ENCODE measurements at regions not wholly inside any gene's neighbourhood (a gene's known extent, or its start where the extent isn't known, plus 50 kb on each side); places are given as distances from the start of the nearest gene placed in this dataset.
"Not testable (repeated sequence)": the region's sequence is repeated elsewhere in the genome, so short reads cannot be mapped to it uniquely, and the experiment has no call there.

DNA sequence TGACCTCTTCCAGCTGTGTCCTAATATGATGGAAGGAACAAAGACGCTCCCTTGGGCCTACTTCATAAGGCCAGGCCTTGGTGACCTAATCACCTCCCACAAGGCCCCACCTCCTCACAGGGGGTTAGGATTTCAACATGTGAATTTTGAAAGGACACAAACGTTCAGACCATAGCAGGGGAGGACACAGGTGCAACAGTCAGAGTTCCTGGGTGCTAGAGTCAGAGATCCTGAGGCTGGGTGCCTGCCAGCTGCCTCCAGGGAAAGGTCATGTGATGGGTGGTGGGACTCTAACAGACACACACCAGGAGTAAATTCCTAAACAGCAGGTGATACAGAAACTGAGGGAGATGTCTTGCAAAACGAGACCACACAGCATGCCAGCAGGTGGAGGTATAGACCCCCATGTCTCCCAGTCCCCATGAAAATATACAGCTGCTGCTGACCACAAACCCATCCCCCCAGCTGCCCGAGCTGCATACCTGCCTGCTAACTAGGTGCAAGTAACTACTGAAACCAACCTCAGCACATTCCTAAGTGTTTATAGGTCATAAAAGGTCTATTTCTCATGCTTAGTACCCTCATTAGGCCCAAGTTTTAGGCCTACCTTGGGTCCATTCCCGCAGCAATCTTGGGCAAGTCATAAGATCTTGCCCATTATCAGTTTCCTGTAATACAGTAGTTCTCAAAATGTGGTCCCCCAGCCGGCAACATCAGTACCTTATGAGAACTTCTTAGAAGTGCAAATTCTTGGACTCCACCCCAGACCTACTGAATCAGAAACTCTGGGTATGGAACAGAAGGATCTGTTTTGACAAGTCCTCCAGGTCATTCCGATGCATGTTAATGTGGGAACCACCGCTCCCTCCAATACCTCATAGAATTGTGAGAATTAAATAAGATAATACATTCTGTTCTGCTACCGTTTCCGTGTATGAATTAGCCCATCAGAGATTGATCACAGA, 245.3 kb downstream of the ENC1 start:
- H3K9ac ChIP-seq (ENCODE audit: low read depth, low read length), result no peak overlapping the region
- H3K9me3 ChIP-seq (ENCODE audit: insufficient read depth, low read depth, low read length), result no peaks in the 10 kb centered on the region
- no peak overlapping the region for H3K27ac ChIP-seq (ENCODE audit: low read length)
- H3K27me3 ChIP-seq (ENCODE audit: insufficient read depth, low read length), result peaks cover 40% of the 10 kb centered on the region; the same call in 1 of the 2 replicates
- H3K4me3 ChIP-seq (ENCODE audit: low read length), result no peak overlapping the region
- peaks cover 14% of the 10 kb centered on the region for H3K4me1 ChIP-seq (ENCODE audit: insufficient read depth, low read length)
- no peaks in the 10 kb centered on the region for H3K36me3 ChIP-seq (ENCODE audit: insufficient read depth, low read depth, low read length)

- H3K9ac ChIP-seq (ENCODE audit: low read depth, low read length), result no peak overlapping the region
- H3K27ac ChIP-seq (ENCODE audit: low read length), result no peak overlapping the region
- H3K4me1 ChIP-seq (ENCODE audit: insufficient read depth, low read length), result peaks cover 14% of the 10 kb centered on the region
- H3K36me3 ChIP-seq (ENCODE audit: insufficient read depth, low read depth, low read length), result no peaks in the 10 kb centered on the region
- peaks cover 40% of the 10 kb centered on the region; the same call in 1 of the 2 replicates for H3K27me3 ChIP-seq (ENCODE audit: insufficient read depth, low read length)
- H3K4me3 ChIP-seq (ENCODE audit: low read length), result no peak overlapping the region
- no peaks in the 10 kb centered on the region for H3K9me3 ChIP-seq (ENCODE audit: insufficient read depth, low read depth, low read length)
Observed at GRCh38 chr5:74394528-74394915, 246.0 kb downstream of the ENC1 start.

DNA sequence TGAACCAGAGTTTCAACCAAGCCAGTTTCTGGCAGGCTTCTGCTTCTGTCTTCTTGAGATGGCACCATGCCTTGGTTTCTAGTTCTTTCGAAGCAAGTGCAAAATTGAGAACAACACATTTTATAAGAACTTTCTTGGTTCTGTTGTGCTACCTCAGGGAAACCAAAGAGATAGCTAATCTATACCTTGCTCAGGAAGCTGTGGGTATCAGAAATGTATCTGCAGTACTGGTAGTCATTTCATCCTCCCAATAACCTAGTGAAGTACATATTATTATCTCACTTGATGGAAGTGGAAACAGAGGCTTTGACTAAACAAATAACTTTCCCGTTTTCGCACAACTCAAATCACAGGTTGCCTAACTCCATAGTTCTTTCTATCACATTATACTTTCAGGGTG, 246.6 kb downstream of the ENC1 start:
- H3K4me3 ChIP-seq (ENCODE audit: low read length), result no peak overlapping the region
- H3K9me3 ChIP-seq (ENCODE audit: insufficient read depth, low read depth, low read length), result no peaks in the 10 kb centered on the region

GRCh38 chr5:74392711-74393351, 247.7 kb downstream of the ENC1 start:
- Histone ChIP-seq H3K4me3 (ENCODE audit: low read length) (no peak overlapping the region), H3K27ac (ENCODE audit: low read length) (no peak overlapping the region), H3K27me3 (ENCODE audit: insufficient read depth, low read length) (peaks cover 40% of the 10 kb centered on the region; the same call in 1 of the 2 replicates), H3K9me3 (ENCODE audit: insufficient read depth, low read depth, low read length) (peaks cover 1% of the 10 kb centered on the region; the same call in 1 of the 2 replicates), H3K4me1 (ENCODE audit: insufficient read depth, low read length) (peaks cover 14% of the 10 kb centered on the region), H3K36me3 (ENCODE audit: insufficient read depth, low read depth, low read length) (no peaks in the 10 kb centered on the region), H3K9ac (ENCODE audit: low read depth, low read length) (no peak overlapping the region)

More for the DNA sequence above, 246.6 kb downstream of the ENC1 start:
- Histone ChIP-seq H3K9ac (ENCODE audit: low read depth, low read length) (no peak overlapping the region), H3K27ac (ENCODE audit: low read length) (no peak overlapping the region), H3K27me3 (ENCODE audit: insufficient read depth, low read length) (peaks cover 40% of the 10 kb centered on the region; the same call in 1 of the 2 replicates), H3K4me1 (ENCODE audit: insufficient read depth, low read length) (peaks cover 14% of the 10 kb centered on the region), H3K36me3 (ENCODE audit: insufficient read depth, low read depth, low read length) (no peaks in the 10 kb centered on the region)

DNA sequence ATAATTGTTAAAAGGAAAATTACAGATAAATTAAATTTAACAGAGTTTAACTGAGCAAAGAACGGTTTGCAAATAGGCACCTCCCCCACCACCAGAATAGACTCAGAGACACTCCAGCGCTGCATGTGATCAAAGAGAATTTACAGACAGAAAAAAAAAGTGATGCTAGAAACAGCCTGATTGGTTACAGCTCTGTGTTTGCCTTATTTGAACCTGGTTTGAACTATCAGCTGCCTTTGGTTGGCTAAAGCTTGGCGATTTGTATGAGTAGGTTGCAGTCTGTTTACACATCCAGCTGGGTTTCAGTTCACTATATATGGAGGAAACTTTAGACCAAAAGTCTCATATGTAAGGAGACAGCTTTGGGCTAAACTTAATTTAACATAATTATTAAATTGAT, 249.1 kb downstream of the ENC1 start:
- peaks cover 14% of the 10 kb centered on the region for H3K4me1 ChIP-seq (ENCODE audit: insufficient read depth, low read length)
- peaks cover 6% of the 10 kb centered on the region; the same call in 1 of the 2 replicates for H3K9me3 ChIP-seq (ENCODE audit: insufficient read depth, low read depth, low read length)
- peaks cover 27% of the 10 kb centered on the region; the same call in 1 of the 2 replicates for H3K27me3 ChIP-seq (ENCODE audit: insufficient read depth, low read length)
- H3K9ac ChIP-seq (ENCODE audit: low read depth, low read length), result no peak overlapping the region
- H3K27ac ChIP-seq (ENCODE audit: low read length), result no peak overlapping the region
- H3K4me3 ChIP-seq (ENCODE audit: low read length), result no peak overlapping the region
- no peaks in the 10 kb centered on the region for H3K36me3 ChIP-seq (ENCODE audit: insufficient read depth, low read depth, low read length)

DNA sequence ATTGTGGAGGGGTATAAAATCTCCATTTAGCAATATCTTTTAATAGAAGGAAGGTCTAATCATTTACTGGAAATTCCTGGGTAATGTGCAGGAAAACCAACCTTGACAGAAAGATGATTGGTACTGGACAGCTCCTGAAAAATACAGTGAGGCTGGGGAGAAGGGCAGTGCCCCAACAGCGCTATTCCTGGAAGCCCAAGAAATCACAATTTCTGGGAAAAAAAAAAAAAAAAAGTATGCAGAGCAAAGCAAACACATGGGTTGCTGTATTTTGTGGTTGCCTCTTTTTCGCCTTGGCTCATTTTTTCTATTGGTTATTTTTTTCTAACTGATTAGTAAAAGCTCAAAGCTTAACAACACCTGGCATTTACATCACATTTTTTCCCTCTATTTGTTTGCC, 249.7 kb downstream of the ENC1 start:
- Histone ChIP-seq H3K27me3 (ENCODE audit: insufficient read depth, low read length) (peaks cover 21% of the 10 kb centered on the region; the same call in 1 of the 2 replicates), H3K9me3 (ENCODE audit: insufficient read depth, low read depth, low read length) (peaks cover 6% of the 10 kb centered on the region; the same call in 1 of the 2 replicates), H3K4me3 (ENCODE audit: low read length) (no peak overlapping the region), H3K4me1 (ENCODE audit: insufficient read depth, low read length) (peaks cover 10% of the 10 kb centered on the region), H3K27ac (ENCODE audit: low read length) (no peak overlapping the region), H3K9ac (ENCODE audit: low read depth, low read length) (no peak overlapping the region), H3K36me3 (ENCODE audit: insufficient read depth, low read depth, low read length) (no peaks in the 10 kb centered on the region)

- peaks cover 6% of the 10 kb centered on the region; the same call in 1 of the 2 replicates for H3K9me3 ChIP-seq (ENCODE audit: insufficient read depth, low read depth, low read length)
- H3K36me3 ChIP-seq (ENCODE audit: insufficient read depth, low read depth, low read length), result no peaks in the 10 kb centered on the region
- H3K27me3 ChIP-seq (ENCODE audit: insufficient read depth, low read length), result peaks cover 15% of the 10 kb centered on the region; the same call in 1 of the 2 replicates
- no peak overlapping the region for H3K9ac ChIP-seq (ENCODE audit: low read depth, low read length)
- peaks cover 5% of the 10 kb centered on the region; the same call in 1 of the 2 replicates for H3K4me1 ChIP-seq (ENCODE audit: insufficient read depth, low read length)
- H3K4me3 ChIP-seq (ENCODE audit: low read length), result no peak overlapping the region
- H3K27ac ChIP-seq (ENCODE audit: low read length), result no peak overlapping the region
Observed at GRCh38 chr5:74390306-74390637, 250.3 kb downstream of the ENC1 start.

DNA sequence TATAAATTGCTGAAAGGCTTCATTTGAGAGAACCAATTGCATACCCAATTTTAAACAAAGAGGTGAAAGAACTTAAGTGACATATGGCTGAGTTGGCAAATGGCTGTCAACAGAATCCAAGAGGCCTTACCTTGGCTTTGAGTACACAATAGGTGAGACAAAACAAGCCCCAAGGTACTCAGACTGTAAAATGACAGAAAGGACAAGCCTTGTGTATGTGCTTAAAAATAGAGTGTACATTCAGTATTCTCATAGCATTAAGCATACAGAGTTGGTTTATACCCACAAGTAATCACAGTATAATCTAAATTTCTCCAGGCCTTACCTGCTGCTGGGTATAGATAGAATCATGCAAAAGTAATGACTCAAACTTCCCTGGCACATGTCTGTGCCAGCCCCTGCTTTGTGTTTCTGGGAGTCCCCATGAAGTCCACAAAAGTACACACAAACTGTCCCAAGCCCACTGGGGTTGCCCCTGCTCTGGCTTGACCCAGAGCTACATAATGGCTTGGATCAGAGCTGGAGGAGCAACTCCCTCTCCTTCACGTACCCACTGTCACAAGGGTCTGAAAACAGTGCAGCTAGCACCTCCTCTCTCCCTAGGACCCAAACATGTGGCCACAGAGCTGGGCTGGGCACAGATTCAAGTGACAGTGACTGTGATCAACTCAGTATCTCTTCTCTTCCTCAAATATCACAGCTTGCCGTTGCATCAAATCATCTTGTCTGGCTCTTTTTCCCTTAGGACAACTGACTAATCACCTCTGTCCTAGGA, 250.8 kb downstream of the ENC1 start:
- Histone ChIP-seq H3K27me3 (ENCODE audit: insufficient read depth, low read length) (peaks cover 15% of the 10 kb centered on the region; the same call in 1 of the 2 replicates), H3K4me3 (ENCODE audit: low read length) (no peak overlapping the region), H3K9ac (ENCODE audit: low read depth, low read length) (no peak overlapping the region), H3K9me3 (ENCODE audit: insufficient read depth, low read depth, low read length) (peaks cover 6% of the 10 kb centered on the region; the same call in 1 of the 2 replicates), H3K27ac (ENCODE audit: low read length) (no peak overlapping the region), H3K4me1 (ENCODE audit: insufficient read depth, low read length) (peaks cover 1% of the 10 kb centered on the region; the same call in 1 of the 2 replicates), H3K36me3 (ENCODE audit: insufficient read depth, low read depth, low read length) (no peaks in the 10 kb centered on the region)

GRCh38 chr5:74388411-74388810, 252.1 kb downstream of the ENC1 start:
- H3K9ac ChIP-seq (ENCODE audit: low read depth, low read length); H3K4me3 ChIP-seq (ENCODE audit: low read length); H3K36me3 ChIP-seq (ENCODE audit: insufficient read depth, low read depth, low read length); H3K27ac ChIP-seq (ENCODE audit: low read length); H3K4me1 ChIP-seq (ENCODE audit: insufficient read depth, low read length); H3K9me3 ChIP-seq (ENCODE audit: insufficient read depth, low read depth, low read length); H3K27me3 ChIP-seq (ENCODE audit: insufficient read depth, low read length): not testable (repeated sequence)

- peaks cover 6% of the 10 kb centered on the region; the same call in 1 of the 2 replicates for H3K9me3 ChIP-seq (ENCODE audit: insufficient read depth, low read depth, low read length)
- no peak overlapping the region for H3K4me3 ChIP-seq (ENCODE audit: low read length)
- no peaks in the 10 kb centered on the region for H3K4me1 ChIP-seq (ENCODE audit: insufficient read depth, low read length)
- H3K9ac ChIP-seq (ENCODE audit: low read depth, low read length), result no peak overlapping the region
- H3K27me3 ChIP-seq (ENCODE audit: insufficient read depth, low read length), result no peaks in the 10 kb centered on the region
- H3K27ac ChIP-seq (ENCODE audit: low read length), result no peak overlapping the region
- no peaks in the 10 kb centered on the region for H3K36me3 ChIP-seq (ENCODE audit: insufficient read depth, low read depth, low read length)
Observed at GRCh38 chr5:74386571-74387334, 253.8 kb downstream of the ENC1 start.

DNA sequence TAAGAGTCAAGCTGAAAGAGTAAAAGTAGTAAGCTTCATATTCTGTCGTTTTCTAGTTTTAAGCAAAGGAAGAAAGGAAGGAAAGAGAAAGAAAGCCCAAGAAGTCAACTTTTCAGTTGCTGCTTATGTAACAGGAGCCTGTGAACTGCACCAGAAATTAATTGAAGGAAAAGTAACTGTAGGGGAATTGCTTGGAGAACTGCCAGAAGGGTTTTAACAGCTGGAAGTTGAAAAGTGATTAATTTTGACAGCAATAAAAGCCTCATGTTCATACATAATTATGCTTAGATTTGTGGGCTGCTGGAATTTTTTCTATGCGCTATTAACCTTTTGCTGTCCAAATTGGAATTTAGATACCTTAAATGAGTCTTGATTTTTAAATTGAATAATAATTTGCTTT, 255.7 kb downstream of the ENC1 start:
- H3K9ac ChIP-seq (ENCODE audit: low read depth, low read length), result no peak overlapping the region
- H3K27me3 ChIP-seq (ENCODE audit: insufficient read depth, low read length), result no peaks in the 10 kb centered on the region
- no peaks in the 10 kb centered on the region for H3K4me1 ChIP-seq (ENCODE audit: insufficient read depth, low read length)
- H3K4me3 ChIP-seq (ENCODE audit: low read length), result no peak overlapping the region
- no peak overlapping the region for H3K27ac ChIP-seq (ENCODE audit: low read length)
- H3K36me3 ChIP-seq (ENCODE audit: insufficient read depth, low read depth, low read length), result no peaks in the 10 kb centered on the region
- H3K9me3 ChIP-seq (ENCODE audit: insufficient read depth, low read depth, low read length), result peaks cover 6% of the 10 kb centered on the region; the same call in 1 of the 2 replicates
